Endothelial cell (in vitro differentiated cells): ENCODE measurements at regions not wholly inside any gene's neighbourhood (a gene's known extent, or its start where the extent isn't known, plus 50 kb on each side); places are given as distances from the start of the nearest gene placed in this dataset.
"Not testable (repeated sequence)": the region's sequence is repeated elsewhere in the genome, so short reads cannot be mapped to it uniquely, and the experiment has no call there.

Experiments used
- DNase-seq: peaks from one replicate; pipeline ENCODE4 v3.0.0; 2021; ENCODE audit warnings: low spot score
- H3K27ac Mint-ChIP-seq: one replicate; pipeline ENCODE4 v1.8.0; 2021; ENCODE audit warnings: mixed read lengths, inconsistent platforms; ENCODE audit not compliant: unreplicated experiment
- H3K27me3 Mint-ChIP-seq: one replicate; pipeline ENCODE4 v1.8.0; 2021; ENCODE audit warnings: mild to moderate bottlenecking, moderate library complexity, mixed read lengths, inconsistent platforms; ENCODE audit not compliant: unreplicated experiment
- H3K36me3 Mint-ChIP-seq: one replicate; pipeline ENCODE4 v1.8.0; 2021; ENCODE audit warnings: mild to moderate bottlenecking, low read depth, mixed read lengths, inconsistent platforms; ENCODE audit not compliant: unreplicated experiment
- H3K4me1 Mint-ChIP-seq: one replicate; pipeline ENCODE4 v1.8.0; 2021; ENCODE audit warnings: mild to moderate bottlenecking, mixed read lengths, inconsistent platforms; ENCODE audit not compliant: unreplicated experiment
- H3K4me3 Mint-ChIP-seq: one replicate; pipeline ENCODE4 v1.8.0; 2021; ENCODE audit warnings: mild to moderate bottlenecking, mixed read lengths, inconsistent platforms; ENCODE audit not compliant: unreplicated experiment
- H3K9me3 Mint-ChIP-seq: one replicate; pipeline ENCODE4 v1.8.0; 2021; ENCODE audit warnings: mixed read lengths, inconsistent platforms; ENCODE audit not compliant: unreplicated experiment
- CTCF ChIP-seq: fragments of 200-600 bp; sonication (generic); IDR thresholded peaks from one replicate; pipeline ENCODE4 v1.5.0; 2021; ENCODE audit warnings: antibody characterized with exemption; ENCODE audit not compliant: unreplicated experiment

- H3K27me3 Mint-ChIP-seq = no peaks in the 10 kb centered on the region
- no peak for TF ChIP-seq CTCF
- H3K4me3 Mint-ChIP-seq = no peak overlapping the region
- H3K4me1 Mint-ChIP-seq = no peaks in the 10 kb centered on the region
- H3K36me3 Mint-ChIP-seq = no peaks in the 10 kb centered on the region
- no peak for DNase-seq
- no peak overlapping the region for H3K27ac Mint-ChIP-seq
- H3K9me3 Mint-ChIP-seq = no peaks in the 10 kb centered on the region
These were observed 686.7 kb downstream of the ISL1 start for GRCh38 chr5:52069997-52070396.

GRCh38 chr5:52073993-52074689 lies 690.9 kb downstream of the ISL1 start:
- Mint-ChIP-seq H3K4me1 (no peaks in the 10 kb centered on the region), H3K4me3 (no peak overlapping the region), H3K27me3 (no peaks in the 10 kb centered on the region), H3K36me3 (no peaks in the 10 kb centered on the region), H3K27ac (no peak overlapping the region), H3K9me3 (no peaks in the 10 kb centered on the region)
- no peak for TF ChIP-seq CTCF
- DNase-seq = no peak

GRCh38 chr5:52077941-52078815 lies 694.9 kb downstream of the ISL1 start:
- Mint-ChIP-seq H3K9me3 (no peaks in the 10 kb centered on the region), H3K4me1 (no peaks in the 10 kb centered on the region), H3K4me3 (no peak overlapping the region), H3K27me3 (peaks cover 2% of the 10 kb centered on the region), H3K27ac (no peak overlapping the region), H3K36me3 (peaks cover 4% of the 10 kb centered on the region)
- no peak for DNase-seq
- TF ChIP-seq CTCF = no peak

- not testable (repeated sequence) for H3K9me3 Mint-ChIP-seq, H3K27ac Mint-ChIP-seq, DNase-seq, H3K27me3 Mint-ChIP-seq, H3K36me3 Mint-ChIP-seq, H3K4me3 Mint-ChIP-seq, H3K4me1 Mint-ChIP-seq
These were observed 685.4 kb upstream of the ITGA1 start for GRCh38 chr5:52102311-52102710.

- TF ChIP-seq CTCF = no peak
- Mint-ChIP-seq H3K27ac (no peak overlapping the region), H3K36me3 (no peaks in the 10 kb centered on the region), H3K4me1 (no peaks in the 10 kb centered on the region), H3K9me3 (no peaks in the 10 kb centered on the region), H3K4me3 (no peak overlapping the region), H3K27me3 (peaks cover 2% of the 10 kb centered on the region)
- no peak for DNase-seq
These were observed 680.4 kb upstream of the ITGA1 start for GRCh38 chr5:52107210-52107905.
